ENCODE measurements at regions not wholly inside any gene's neighbourhood (a gene's known extent, or its start where the extent isn't known, plus 50 kb on each side); places are given as distances from the start of the nearest gene placed in this dataset.

- Histone ChIP-seq H3K4me1 (no peaks in the 10 kb centered on the region), H3K27me3 (peaks cover 0 to 6% (median 0%) of the 10 kb centered on the region in 7 donors), H3K9me3 (no peaks in the 10 kb centered on the region), H3K36me3 (no peaks in the 10 kb centered on the region), H3K4me3 (no peak overlapping the region), H3K27ac (no peak overlapping the region)
- no peak for DNase-seq
- no peak for ATAC-seq
- WGBS, 2 donors = 67 to 72% methylated on average over 5 of the region's 5 CpGs
- TF ChIP-seq, protein P1, sequence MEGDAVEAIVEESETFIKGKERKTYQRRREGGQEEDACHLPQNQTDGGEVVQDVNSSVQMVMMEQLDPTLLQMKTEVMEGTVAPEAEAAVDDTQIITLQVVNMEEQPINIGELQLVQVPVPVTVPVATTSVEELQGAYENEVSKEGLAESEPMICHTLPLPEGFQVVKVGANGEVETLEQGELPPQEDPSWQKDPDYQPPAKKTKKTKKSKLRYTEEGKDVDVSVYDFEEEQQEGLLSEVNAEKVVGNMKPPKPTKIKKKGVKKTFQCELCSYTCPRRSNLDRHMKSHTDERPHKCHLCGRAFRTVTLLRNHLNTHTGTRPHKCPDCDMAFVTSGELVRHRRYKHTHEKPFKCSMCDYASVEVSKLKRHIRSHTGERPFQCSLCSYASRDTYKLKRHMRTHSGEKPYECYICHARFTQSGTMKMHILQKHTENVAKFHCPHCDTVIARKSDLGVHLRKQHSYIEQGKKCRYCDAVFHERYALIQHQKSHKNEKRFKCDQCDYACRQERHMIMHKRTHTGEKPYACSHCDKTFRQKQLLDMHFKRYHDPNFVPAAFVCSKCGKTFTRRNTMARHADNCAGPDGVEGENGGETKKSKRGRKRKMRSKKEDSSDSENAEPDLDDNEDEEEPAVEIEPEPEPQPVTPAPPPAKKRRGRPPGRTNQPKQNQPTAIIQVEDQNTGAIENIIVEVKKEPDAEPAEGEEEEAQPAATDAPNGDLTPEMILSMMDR (IDR thresholded peaks at IDR 0.05) = peak in 2 of 9 donors; percentile 13 to 23
- intact Hi-C loops (cut with DNase I) = no loop called here
These were observed 156.6 kb upstream of the MTNR1B start for GRCh38 chr11:92812841-92813240.

GRCh38 chr11:92819830-92820229, 149.6 kb upstream of the MTNR1B start:
- 58 to 71% methylated on average over 2 of the region's 2 CpGs for whole genome bisulfite sequencing, 2 donors
- Histone ChIP-seq H3K4me3 (no peak overlapping the region), H3K27me3 (peaks cover 0 to 11% (median 0%) of the 10 kb centered on the region in 7 donors)

DNA sequence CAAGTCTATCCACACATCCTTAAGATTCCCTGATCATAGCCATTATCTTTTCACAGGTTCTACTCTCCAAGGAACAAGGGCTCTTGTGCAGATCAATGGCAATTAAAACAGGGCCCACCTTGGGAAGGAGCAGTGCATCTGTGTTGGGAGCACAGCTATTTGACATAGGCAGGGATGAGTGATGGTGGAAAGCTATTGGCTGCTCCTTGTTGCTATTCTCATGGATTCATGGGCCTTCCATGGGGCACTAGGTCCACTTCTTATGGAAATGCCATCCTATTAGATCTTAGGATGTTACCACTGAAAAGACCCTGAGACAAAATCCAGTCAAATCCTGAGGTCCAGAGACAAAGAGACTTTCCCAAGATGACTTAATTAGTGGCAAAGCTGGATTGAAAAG, 148.6 kb upstream of the MTNR1B start:
- DNase-seq = no peak
- Histone ChIP-seq H3K4me3 (no peak overlapping the region), H3K4me1 (no peaks in the 10 kb centered on the region), H3K36me3 (no peaks in the 10 kb centered on the region), H3K27me3 (peaks cover 0 to 11% (median 0%) of the 10 kb centered on the region in 7 donors), H3K9me3 (no peaks in the 10 kb centered on the region), H3K27ac (no peak overlapping the region)
- intact Hi-C loops (cut with DNase I) = no loop called here
- no peak for ATAC-seq
- TF ChIP-seq, protein P1 (IDR thresholded peaks at IDR 0.05) = no peak

More at GRCh38 chr11:92819830-92820229, 149.6 kb upstream of the MTNR1B start:
- DNase-seq = no peak
- intact Hi-C loops (cut with DNase I) = no loop called here
- ATAC-seq = no peak
- Histone ChIP-seq H3K36me3 (no peaks in the 10 kb centered on the region), H3K9me3 (no peaks in the 10 kb centered on the region), H3K4me1 (no peaks in the 10 kb centered on the region), H3K27ac (no peak overlapping the region)
- TF ChIP-seq, protein P1 (IDR thresholded peaks at IDR 0.05) = no peak

- intact Hi-C loops (cut with DNase I) = no loop called here
- 75 to 87% methylated on average over 3 of the region's 3 CpGs for WGBS, 2 donors
These were observed 147.0 kb upstream of the MTNR1B start for GRCh38 chr11:92822410-92822809.

More at GRCh38 chr11:92822410-92822809, 147.0 kb upstream of the MTNR1B start:
- TF ChIP-seq, protein P1 (IDR thresholded peaks at IDR 0.05) = no peak
- H3K36me3 ChIP-seq = no peaks in the 10 kb centered on the region
- no peak for ATAC-seq
- H3K4me1 ChIP-seq = no peaks in the 10 kb centered on the region
- H3K27me3 ChIP-seq = peaks cover 0 to 9% (median 0%) of the 10 kb centered on the region in 7 donors
- no peak for DNase-seq
- no peak overlapping the region for H3K4me3 ChIP-seq
- no peak overlapping the region for H3K27ac ChIP-seq
- H3K9me3 ChIP-seq = no peaks in the 10 kb centered on the region
